Activated CD4-positive, CD25-positive, alpha-beta regulatory T cell treated with anti-CD3 and anti-CD28 coated beads, Interleukin-2, amount 50 U/mL, for 72 hours (primary cell): ENCODE measurements at regions not wholly inside any gene's neighbourhood (a gene's known extent, or its start where the extent isn't known, plus 50 kb on each side); places are given as distances from the start of the nearest gene placed in this dataset.
"Not testable (repeated sequence)": the region's sequence is repeated elsewhere in the genome, so short reads cannot be mapped to it uniquely, and the experiment has no call there.

Experiments used
- DNase-seq: peaks from one replicate; pipeline ENCODE4 v3.0.0; 2021

DNA sequence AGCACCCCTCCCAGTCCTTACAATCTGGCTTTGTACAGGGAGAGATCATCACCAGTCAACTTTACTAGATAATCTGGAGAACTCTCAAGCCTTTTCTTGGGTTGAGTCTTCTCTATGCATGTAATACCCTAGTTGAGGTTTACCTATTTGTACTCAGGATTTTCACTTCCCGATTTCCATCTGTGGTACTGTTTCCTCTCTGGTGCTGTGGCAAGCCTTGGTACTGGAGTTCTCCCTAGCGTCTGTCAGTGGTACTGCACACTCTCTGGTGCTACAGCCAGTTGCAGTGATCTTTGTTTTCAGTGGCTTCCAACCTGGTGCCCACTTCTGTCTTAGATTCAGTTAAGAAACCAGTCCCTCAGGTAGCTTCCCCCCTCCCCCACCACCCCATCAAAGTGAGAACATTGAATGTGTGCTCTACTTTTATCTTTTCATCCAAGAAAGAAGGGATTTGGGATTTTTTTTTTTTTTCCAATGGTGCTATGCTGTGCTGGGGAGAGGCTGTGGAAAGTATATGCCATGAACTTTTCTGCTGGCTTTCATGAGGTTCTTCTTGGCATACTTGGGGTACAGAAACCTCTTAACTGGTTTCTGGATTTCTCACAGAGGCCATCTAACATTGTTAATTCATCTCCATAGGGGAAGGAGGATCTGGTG is 69.4 kb upstream of the EVL start:
- peak; percentile 70 for DNase-seq

DNA sequence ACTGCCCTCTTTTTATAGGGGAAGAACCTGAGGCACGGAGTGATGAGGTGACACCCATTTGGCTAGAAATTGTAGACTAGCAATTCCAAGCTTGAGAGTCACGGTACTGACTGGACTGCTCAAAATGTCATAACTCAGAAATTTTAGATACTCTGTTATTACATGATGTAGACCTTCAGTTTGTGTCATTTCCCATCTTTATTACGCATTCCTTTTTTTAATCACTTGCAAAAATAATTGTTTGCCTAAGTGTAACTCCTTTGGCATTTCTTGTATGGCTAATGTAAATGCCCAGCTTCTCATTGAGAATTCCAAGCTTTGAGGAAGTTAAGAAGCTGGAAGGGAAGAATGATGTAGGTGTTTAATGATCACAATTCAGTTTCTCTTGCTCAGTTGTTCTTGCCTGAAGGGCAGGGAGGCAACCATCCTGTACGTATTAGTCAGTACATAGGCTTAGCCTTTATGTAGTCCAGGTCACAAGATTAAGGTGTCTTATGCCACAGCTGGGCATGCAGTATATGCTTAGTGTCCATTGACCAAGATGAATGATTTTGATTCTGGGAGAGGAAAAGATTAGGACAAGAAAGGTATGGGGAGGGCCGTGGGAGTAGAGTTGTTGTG is 68.2 kb upstream of the EVL start:
- DNase-seq, result no peak

DNA sequence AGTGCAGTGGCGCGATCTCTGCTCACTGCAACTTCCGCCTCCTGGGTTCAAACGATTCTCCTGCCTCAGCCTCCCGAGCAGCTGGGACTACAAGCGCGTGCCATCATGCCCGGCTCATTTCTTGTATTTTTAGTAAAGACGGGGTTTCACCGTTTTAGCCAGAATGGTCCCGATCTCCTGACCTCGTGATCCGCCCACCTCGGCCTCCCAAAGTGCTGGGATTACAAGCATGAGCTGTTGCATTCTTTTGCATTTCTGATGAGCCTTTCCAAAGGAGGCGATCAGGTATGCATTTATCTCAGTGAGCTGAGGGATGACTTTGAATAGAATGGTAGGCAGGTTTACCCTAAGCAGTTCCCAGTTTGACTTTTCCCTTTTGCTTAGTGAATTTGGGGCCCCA is 64.8 kb upstream of the EVL start:
- not testable (repeated sequence) for DNase-seq

DNA sequence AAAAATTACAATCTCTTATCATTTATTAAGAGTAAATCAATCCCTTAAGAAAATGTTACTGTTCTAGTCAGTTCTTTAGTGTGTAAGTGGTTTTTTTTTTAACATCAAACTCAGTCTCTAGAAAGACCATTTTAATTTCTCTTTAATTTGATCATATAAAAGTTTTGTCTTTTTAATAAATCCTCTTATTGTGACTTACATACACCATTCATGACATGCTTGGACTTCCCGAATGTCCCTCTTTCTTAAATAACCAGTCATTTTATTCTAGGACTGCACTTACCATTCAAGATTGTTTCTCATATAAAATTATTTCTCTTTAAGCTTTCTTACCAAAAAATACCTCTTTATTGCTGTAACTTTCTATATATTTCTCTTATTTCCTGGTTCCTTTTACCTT is 60.8 kb upstream of the EVL start:
- no peak for DNase-seq

DNA sequence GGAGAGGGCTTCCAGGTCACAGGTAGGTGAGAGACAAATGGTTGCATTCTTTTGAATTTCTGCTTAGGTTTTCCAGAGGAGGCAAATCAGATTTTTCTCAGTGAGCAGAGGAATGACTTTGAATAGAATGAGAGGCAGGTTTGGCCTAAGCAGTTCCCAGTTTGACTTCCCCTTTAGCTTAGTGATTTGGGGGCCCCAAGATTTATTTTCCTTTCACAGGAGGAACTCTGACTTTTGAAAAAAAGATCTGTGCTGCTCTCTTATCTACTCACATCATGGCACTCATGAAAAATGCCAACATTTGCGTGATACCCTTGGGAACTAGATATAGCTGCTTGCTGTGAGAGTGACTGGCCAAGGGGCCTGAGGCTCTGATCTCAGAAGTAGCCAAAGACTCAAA is 58.0 kb upstream of the EVL start:
- DNase-seq, result no peak

DNA sequence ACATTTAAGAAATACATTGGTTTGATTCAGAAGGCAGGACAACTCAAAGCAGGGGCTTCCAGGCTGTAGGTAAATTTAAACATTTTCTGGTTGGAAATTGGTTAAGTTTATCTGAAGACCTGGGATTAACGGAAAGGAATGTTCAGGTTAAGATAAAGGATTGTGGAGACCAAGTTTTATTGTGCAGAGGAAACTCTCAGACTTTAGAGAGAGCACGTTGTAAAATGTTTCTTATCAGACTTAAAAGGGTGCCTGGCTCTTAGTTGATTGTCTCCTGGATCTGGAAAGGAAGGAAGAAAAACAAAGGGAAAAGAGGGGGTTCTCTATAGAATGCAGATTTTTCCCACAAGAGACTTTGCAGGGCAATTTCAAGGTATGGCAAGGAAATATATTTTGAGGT is 55.4 kb upstream of the EVL start:
- not testable (repeated sequence) for DNase-seq

DNA sequence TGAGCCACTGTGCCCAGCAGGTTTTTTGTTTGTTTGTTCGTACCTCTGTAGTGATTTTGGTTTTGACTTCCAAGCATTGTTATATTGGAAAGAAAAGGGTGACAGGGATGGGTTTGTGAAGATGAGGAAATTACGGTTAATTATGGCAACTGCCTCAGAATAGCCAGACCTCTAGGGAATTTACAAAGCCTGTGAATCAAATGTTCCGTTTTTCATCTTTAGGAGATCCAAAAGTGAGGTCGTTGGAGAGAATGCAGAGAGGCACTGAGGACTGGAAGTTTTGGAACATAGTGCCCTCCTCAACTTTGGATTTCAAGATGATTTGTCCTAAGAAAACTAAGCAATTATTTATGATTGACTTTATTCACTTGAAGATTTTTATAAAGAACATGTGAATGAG is 54.5 kb upstream of the EVL start:
- DNase-seq, result no peak

DNA sequence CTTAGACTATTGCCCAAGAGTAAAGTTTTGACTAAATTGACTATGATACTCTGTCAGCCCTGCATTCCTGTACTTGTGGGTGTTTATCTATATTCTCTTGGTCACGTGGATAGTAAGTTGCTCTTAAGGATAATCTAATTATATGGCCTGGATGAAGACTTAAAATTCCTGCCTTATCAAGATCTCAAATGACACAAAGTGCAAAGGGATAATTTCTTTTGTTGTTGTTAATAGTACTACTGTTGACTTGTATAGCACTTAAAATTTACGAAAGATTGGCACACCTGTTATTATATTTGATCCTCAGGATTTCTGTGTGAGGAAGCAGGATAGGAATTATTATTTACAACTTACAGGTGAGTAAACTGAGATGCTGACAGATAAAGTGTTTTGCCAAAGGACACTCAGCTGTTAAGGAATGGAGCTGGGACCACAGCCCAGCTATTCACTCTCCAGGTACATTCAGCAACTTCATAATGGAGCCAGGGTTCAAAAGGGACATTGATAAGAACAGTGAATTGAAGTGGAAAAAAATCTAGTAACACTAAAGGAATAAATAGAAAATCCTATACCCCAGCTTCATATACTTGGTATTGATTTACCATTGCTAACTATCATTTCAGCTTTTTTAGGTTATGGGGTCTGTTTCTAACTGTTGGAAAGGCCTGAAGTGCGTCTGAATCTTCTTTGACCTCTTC is 53.4 kb upstream of the EVL start:
- DNase-seq, result no peak

DNA sequence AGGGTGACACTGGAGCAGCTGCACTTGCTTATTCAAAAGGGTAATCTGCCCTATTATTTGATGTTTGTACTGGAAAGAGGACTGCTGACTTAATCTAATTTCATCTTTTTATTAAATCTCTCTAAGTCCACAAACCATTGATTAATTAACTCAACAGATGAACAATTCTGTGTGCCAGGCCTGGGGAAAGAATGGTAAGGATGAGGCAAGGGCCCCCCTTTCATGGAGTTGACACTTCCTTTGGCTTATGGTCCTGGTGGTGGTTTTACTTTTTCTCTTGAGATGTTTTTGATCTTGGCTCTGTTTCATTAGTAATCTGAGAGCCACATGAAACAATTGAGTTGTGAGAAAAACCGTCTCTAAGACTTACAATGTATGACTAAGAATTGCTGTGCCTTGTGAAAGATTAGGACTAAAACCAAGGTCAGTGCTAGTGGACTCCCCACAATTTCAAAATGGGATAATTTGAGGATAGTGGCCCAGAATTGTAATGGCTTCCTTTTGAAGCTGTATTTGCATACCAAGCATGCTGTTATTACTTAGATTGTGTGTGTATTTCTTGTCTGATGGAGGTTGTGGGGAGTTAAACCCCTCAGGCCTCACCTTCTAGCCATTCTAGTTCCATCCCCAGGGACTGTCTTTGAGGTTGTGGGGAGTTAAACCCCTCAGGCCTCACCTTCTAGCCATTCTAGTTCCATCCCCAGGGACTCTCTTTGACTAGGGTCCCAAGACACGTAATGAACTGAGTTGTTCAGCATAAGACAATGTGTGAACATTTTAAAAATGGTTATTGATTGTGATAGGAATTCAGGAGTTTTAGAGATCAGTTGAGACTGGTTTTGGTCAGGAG is 52.5 kb upstream of the EVL start:
- DNase-seq, result no peak

DNA sequence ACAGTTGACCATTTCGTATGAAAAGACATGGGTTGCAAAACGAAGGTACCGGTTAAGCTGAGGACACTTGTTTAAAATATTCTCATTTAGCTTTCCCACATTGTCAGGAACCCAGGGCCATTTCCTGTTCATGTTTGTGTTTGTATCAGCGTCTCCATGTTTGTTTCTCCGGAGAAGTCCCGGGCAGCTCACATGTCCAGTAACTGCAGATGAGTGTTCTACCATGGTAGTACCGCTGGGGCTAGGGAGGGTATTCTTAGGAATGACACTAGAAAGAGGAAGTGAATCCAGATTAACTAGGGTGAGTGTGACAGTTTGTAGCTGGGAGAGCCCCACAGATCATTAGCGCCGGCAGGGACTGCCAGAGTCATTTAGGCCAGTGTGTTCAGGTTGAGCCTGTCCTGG is 50.0 kb upstream of the EVL start:
- no peak for DNase-seq
